ENCODE measurements at regions not wholly inside any gene's neighbourhood (a gene's known extent, or its start where the extent isn't known, plus 50 kb on each side); places are given as distances from the start of the nearest gene placed in this dataset.

- TF ChIP-seq HMGXB4 (CRISPR knock-in tag; IDR thresholded peaks at IDR 0.05) (no peak), USF2 (CRISPR knock-in tag; IDR thresholded peaks at IDR 0.05) (no peak)
Observed at GRCh38 chr20:23269954-23270353, 80.6 kb upstream of the NXT1 start.
